GM10266 (cell line): ENCODE measurements at regions not wholly inside any gene's neighbourhood (a gene's known extent, or its start where the extent isn't known, plus 50 kb on each side); places are given as distances from the start of the nearest gene placed in this dataset.

Experiments used
- DNase-seq: peaks from one replicate; pipeline ENCODE4 v3.0.0; 2012; ENCODE audit errors: extremely low spot score
- CTCF ChIP-seq: IDR thresholded peaks from 2 replicates; pipeline ENCODE4 v1.5.1; 2012; ENCODE audit warnings: mild to moderate bottlenecking, low read depth; ENCODE audit not compliant: control insufficient read depth, insufficient read depth; ENCODE audit errors: missing control alignments

- no peak for TF ChIP-seq CTCF
- no peak for DNase-seq
These were observed 51.3 kb upstream of the ITSN2 start for GRCh38 chr2:24411488-24412151.

- DNase-seq, result no peak
- no peak for TF ChIP-seq CTCF
These were observed 50.6 kb upstream of the ITSN2 start for GRCh38 chr2:24410976-24411375.

- peak; percentile 75 for DNase-seq
- peak; percentile 86 for TF ChIP-seq CTCF
These were observed 49.6 kb upstream of the ITSN2 start for GRCh38 chr2:24409700-24410556.
